ENCODE measurements at regions not wholly inside any gene's neighbourhood (a gene's known extent, or its start where the extent isn't known, plus 50 kb on each side); places are given as distances from the start of the nearest gene placed in this dataset.
A peak's percentile ranks its signal among the peaks of the same experiment; 100 is the strongest.

DNA sequence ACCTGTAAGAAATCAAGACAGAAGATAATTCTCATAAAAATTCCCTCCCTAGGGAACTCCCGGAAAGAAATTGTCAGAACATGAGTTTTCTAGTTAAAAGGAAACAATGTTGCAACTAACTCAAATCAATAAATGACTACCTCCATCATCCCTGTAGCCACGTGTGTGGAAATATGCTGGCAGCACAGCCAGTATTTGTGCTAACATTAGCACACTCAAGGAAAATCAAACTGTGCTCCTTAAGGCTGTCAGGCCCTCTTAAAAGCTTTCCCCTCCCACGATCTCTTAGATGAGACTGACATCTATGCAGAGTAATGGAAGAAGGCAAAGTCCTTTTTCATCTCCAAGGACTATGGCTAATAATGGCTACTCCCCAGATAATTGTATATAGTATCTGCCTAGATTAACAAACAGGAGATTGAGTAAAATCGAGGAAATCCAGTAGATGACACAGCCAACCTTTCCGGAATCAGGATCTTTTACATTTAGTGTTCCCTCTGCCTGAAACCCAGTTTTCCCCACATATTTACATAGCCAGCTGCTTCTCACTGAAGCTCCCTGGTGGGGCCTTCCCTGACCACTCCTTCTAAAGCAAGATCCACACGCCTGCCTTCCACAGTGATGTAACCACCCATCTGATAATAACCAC lies 50.9 kb upstream of the NR5A2 start:
- WGBS: 51% methylated on average over 6 of the region's 6 CpGs
- Histone ChIP-seq H3K9ac (ENCODE audit: low read depth, low read length) (0 out of 2 replicates have a peak overlapping the region, but pooled peaks have one; percentile 30), H3K4me3 (ENCODE audit: low read length) (no peak overlapping the region)

More for the DNA sequence above, 50.9 kb upstream of the NR5A2 start:
- H3K36me3 ChIP-seq (ENCODE audit: insufficient read depth, low read length): no peaks in the 10 kb centered on the region
- H3K27ac ChIP-seq (ENCODE audit: low read depth, low read length): peak overlapping the region; percentile 66; the same call in 1 of the 2 replicates
- peaks cover 35% of the 10 kb centered on the region for H3K4me1 ChIP-seq (ENCODE audit: insufficient read depth, low read length)
- H3K27me3 ChIP-seq (ENCODE audit: insufficient read depth, low read length): no peaks in the 10 kb centered on the region
- H3K9me3 ChIP-seq (ENCODE audit: insufficient read depth, low read depth, low read length): no peaks in the 10 kb centered on the region

Data from HUES64 (cell line).